GM19351 (cell line): ENCODE measurements at regions not wholly inside any gene's neighbourhood (a gene's known extent, or its start where the extent isn't known, plus 50 kb on each side); places are given as distances from the start of the nearest gene placed in this dataset.

ENCODE experiments used
- ATAC-seq: cut with Tn5 transposase; IDR thresholded peaks from one replicate; pipeline ENCODE4 v1.9.1; 2021; ENCODE audit warnings: mild to moderate bottlenecking, moderate library complexity; ENCODE audit not compliant: unreplicated experiment

DNA sequence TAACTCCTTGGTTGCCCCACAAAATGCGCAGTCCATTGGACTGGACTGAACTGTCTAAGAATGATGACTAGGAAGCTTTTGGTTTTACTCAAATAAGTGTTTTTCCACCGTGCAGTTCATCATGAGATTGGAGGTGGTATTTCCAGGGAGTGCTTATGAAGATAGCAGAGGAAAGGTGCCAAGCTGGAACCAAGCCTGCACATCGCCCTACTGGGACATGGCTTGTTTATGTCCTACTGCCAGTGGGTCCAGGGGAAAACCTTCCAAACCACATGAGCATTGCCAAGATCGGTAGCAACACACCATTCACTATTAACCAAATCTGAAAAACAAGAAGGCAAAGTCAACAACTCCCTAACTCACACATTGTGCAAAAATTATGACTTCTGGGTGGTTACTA lies 54.7 kb upstream of the DSCAM start:
- no peak for ATAC-seq

DNA sequence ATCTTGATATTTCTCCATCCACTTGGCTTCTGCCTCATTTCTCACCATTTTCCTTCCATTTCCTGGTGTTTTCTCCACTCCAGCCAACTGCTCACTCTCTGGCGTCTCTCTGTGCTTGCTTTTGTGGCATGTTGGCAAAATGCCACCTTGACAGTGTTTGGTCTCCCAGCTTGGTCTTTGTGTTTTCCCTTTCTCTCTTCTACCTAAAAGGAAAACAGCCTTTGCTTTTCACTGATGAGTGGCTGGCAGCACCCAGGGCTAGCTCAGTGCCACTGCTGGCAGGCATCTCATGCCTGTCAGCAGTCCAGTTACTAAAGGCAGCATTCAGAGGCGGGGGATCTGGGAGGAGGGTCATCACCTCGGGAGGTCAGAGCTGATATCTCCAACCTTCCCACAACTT lies 55.3 kb upstream of the DSCAM start:
- no peak for ATAC-seq

DNA sequence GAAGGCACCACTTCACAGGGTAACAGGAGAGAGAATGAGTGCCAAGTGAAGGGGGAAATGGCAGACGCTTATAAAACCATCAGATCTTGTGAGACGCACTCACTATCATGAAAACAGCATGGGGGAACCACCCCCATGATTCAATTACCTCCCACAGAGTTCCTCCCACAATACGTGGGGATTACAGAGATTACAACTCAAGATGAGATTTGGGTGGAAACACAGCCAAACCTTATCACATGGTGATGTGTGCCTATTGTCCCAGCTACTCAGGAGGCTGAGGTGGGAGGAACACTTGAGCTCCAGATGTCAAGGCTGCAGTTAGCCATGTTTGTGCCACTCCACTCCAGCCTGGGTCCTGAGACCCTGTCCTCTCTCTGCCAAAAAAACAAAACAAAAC lies 56.0 kb upstream of the DSCAM start:
- no peak for ATAC-seq

DNA sequence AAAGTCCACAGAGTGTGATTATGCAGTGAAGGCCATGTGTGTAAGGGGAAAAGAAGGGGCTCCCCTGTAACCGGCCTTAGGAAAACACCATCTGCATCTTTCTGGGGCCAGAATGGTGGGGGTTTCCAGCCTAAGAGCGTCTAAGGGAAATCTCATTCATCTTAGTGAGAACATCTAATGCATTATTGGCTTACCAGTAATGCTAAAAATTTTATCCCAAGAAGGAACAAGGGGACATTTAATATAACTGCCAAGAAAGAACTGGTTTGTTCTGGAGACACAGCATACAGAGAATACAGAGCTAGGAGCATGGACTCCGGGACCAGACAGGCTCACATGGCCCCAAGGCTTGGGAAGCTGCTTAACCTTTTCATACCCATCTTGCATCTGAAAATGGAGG lies 58.3 kb upstream of the DSCAM start:
- ATAC-seq = no peak

DNA sequence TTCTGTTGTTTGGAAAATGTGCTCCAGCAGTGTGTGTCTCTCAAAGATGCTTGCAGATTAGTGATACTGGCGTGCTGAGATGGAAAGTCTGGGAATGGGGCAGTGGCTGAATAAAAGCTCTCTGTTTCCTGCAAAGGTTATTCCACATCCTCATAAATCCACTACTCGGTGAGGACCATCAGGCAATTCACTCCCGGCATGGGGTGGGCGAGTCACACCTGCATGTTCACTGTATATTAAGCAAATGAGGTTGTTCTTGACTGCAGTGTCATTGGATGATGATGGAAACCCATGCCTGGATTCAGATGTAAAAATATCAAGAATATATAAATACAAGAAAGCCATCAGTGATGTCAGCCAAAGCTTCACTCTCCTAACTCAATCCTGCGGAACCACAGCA lies 65.4 kb upstream of the DSCAM start:
- no peak for ATAC-seq

DNA sequence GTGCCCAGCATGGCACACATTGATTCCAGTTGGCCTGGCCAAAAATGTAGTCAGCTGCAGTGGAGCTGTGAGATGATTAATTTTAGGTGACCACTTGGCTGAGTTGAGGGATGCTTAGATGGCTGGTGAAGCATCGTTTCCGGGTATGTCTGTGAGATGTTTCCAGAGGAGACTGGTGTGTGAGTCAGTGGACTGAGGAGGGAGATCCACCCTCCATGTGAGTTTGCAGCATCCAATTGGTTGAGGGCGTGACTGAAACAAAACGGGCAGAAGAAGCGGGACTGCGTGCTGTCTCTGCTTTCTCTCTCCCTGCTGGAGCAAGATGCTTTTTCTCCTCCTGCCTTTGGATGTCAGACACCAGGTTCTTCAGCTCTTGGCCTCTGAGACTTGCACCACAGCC lies 68.2 kb upstream of the DSCAM start:
- no peak for ATAC-seq

DNA sequence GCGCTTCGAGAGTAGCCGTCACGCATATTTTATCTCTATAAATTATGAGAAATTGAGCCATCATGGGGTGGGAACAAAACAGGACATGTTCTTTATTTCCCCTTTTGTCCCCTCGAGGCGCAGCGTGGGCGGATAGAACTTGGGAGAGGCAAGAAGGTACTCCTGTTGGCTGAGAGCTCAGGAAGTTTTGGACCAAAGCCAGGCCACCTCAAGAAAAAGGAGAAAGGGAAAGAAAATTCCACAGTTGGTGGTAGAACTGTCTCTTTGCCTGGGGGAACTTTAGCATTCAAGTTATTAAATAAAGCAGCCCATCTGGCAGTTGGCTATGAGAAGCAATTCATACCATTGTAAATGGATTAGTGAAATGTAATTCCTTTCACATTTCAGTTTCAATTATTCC lies 76.4 kb upstream of the DSCAM start:
- no peak for ATAC-seq

DNA sequence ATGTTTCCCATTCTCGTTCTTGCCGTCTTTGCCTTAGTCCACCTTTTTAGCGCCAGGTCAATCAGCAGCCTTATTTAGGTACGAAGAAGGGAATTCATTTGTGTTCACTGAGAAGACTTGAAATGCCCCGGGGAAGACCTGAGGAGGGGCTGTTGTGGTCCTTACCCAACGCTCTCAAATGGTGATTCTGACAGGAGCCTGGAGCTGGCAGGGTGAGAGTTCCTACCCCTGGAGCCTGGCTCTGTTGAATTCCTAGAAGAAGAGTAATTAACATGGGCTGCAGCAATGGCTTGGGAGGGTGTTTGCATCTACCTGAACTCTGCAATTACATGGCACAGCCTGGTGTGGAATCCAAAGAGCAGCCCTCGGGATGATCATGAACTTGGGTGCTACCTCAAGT lies 76.9 kb upstream of the DSCAM start:
- ATAC-seq = no peak

DNA sequence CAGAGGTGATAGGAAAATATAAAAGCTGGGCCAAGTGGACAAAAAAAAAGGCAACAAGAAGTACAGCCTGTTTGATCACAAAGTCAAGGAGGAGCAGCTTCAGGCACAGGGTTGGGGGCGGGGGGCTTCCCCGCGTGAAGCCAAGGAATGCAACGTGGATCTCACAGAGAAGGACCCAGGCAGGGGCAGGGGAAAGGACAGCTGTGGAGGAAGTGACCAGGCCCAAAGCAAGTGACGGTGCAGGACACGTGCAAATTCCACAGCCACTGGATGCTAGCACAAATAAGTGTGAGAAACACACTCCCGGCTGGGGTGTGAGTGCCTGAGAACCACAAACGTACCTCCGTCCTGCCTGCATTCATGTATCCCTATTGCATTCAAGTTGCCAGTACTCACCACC lies 77.7 kb upstream of the DSCAM start:
- no peak for ATAC-seq

DNA sequence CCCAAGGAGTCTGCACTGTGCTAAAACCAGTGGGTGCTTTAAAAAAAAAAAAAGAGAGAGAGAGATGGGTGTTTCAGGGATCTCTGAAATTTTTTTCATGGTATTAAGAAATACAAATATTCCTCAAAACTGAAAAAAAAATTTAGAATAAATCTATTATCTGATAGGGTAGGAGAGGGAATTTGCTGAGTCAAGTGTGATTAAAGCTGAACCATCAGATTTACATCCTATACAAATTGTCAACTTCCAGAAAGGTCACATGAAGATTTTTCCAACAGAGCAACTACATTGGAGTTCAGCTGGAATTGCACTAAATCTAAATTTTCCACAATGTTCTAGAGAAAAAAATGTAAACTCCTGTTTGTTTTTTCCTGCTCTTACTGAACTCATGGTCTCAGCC lies 79.3 kb upstream of the DSCAM start:
- no peak for ATAC-seq

DNA sequence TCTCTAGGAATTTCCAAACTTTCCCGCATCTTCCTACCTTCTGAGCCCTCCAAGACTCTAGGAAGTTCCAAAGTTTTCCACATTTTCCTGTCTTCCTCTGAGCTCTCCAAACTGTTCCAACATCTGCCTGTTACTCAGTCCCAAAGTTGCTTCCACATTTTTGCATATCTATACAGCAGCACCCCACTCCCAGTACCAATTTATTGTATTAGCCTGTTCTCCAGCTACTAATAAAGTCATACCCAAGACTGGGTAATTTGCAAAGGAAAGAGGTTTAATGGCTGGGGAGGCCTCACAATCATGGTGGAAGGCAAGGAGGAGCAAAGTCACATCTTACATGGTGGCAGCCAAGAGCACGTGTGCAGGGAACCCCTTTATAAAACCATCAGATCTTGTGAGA lies 82.9 kb upstream of the DSCAM start:
- ATAC-seq = no peak

DNA sequence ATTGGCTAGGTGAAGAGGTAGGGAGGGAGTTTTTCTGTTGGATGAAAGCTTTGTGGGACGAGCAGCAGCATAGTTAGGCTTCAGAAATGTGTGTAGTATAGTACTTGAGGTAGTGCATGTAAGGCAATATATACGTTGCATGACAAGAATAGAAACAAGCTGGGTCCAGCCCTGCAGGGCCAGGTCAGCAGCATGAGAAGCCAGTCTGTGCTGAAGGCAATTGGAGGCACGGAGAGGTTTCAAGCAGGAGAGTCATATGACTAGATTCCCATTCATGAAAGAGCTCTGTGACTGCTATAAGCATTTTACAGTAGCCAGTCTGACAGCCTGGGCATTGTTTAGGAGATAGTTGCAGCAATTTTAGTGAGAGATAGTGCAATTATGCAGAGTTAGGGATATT lies 84.2 kb upstream of the DSCAM start:
- no peak for ATAC-seq

DNA sequence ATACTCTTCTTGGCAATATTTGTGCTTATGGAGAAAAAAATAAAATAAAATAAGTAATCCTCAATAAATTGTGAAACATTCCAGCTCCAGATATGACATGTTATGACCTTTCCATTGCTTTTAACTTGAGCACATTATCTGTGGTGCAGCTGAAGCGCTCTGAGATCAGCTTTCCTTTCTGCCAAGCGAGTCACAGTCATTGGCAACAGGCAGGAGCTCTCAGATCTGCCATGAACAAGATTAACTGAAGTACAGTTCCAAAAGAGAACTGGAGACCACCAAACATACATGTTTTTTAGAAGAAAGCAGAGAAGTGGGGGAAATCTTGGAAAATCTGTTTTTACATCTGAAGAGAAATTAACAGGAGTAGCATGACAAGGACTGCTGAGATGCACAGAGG lies 89.2 kb upstream of the DSCAM start:
- no peak for ATAC-seq

DNA sequence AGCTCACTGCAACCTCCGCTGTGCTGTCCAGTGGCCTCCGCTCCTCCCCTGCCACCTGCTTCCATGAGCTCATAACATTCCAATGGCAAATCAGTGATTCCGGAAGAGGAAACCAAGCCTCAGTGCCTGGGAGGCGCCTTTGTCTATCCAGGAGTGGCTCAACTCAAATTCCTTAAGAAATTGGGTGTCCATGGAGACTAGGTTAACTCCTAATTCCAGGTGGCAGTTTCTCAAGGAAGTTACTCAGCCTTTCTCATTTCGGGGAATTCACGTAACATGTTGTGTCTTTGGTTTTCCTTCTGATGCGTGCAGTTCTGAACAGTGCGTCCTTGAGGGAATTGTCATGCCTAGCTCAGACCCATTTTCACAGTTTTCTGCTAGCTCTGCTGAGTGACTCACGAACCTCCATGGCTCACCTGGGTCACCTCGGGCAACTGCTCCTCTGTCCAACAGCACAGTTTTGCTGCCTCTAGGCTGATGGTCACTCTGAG lies 89.9 kb upstream of the DSCAM start:
- ATAC-seq = no peak

DNA sequence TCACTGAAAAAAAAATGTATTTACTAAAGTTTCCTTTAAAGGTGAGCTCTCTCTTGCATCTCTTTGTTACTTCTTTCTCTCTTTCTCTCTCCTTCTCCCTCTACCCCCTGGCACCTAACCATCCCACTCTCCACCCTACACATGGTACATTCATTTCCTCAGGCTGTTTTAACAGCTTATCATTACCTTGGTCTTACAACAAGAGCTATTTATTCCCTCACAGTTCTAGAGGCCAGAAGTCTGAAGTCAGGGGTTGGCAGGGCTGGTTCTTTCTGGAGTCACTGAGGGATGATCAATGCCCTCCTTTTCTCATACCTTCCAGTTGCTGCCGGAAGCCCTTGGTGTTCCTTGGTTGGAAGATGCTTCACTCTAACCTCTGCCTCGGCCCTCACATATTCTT lies 91.1 kb upstream of the DSCAM start:
- ATAC-seq = no peak

DNA sequence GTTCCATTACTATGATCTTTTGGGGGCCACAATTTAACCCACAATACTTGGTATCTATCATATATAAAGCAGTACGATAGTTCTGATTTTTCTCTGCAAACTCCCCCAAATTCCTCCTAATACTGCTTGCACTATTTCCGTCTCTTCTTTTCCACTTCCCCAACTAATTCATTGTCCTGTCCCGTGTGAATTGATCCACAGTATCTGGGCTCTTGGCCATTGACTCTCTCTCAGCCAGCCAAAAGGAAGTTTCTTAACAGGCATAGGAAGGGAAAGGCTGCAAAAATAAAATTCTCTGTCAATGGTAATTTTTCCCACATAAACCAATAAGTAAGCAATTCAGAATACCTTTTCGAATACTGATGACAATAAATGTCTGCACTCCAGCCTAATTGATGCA lies 91.7 kb upstream of the DSCAM start:
- ATAC-seq = no peak

DNA sequence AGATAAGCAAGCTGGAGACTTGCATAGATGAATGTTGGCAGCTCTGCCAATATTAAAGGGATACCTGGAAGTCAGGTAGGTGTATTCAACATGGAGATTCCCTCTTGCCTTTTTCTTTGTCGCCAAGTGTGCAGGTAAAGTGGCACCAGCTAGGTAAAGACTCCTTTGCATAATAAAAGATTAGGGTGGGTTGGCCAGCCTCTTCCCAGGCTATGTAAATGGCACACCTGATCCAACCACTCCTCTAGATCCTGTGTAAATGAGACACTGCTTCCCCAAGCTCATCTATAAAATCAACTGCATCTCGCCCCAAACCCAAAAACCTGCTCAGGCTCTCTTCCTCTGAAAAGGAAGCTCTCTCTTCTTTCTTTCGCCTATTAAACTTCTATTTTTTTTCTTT lies 100.8 kb upstream of the DSCAM start:
- no peak for ATAC-seq

DNA sequence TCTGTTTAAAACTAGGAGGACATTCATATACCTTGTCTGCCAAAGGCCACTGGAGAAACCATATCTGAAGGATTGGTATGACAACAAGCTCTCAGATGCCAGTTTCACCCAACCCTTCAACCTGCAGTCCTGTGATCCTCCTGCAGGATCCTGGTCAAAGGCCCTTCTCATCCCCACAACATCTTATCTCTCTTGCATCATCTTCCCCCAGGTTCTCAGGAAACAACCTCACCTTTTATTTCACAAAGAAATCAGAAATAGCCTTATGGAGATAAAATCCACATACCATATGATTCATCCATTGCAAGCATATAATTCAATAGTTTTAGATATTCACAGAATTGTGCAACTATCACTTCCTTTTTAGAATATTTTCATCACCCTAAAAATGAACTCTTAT lies 104.0 kb upstream of the DSCAM start:
- ATAC-seq = no peak

DNA sequence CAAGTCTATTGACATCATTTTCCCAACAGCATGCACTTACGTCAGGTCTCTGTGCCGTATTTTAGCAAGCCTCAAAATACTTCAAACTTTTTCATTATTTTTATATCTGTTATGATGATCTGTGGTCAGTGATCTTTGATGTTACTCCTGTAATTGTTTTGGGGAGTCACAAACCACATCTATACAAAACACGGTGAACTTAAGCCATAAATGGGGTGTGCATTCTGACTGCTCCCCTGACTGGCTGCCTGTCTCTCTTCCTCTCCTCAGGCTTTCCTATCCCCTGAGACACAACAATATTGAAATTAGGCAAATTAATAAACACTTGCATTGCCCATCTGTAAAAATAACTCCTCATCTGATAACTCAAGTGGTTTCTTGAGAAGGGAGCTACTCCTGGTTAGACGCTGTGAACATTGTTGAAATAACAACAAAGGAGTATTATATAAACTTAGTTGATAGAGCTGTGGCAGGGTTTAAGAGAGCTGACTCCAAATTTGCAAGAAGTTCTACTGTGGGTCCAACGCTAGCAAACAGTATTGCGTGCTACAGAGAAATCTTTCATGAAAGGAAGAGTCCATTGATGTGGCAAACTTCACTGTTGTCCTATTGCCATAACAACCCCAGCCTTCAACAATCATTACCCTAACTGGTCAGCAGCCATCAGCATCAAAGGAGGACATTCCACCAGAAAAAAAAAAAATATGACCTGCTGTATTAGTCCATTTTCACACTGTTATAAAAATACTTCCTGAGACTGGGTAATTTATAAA lies 105.8 kb upstream of the DSCAM start:
- no peak for ATAC-seq

DNA sequence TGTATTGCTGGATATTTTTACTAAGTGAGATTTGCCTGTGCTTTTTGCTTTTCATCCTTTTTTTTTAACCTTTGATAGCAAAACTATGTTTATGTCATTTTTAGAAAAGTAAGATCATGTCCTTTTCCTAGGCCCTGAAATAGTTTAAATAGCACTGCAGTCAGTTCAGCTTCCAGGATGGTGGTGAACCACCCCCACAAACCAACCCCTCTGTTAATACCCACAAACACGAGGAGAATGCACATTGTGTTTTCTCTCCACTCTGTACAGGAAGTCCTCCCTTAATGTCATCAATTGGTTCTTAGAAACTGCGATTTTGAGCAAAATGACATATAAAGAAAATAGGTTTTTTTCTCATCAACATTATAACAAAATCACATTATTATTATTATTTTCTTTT lies 117.7 kb upstream of the DSCAM start:
- no peak for ATAC-seq

DNA sequence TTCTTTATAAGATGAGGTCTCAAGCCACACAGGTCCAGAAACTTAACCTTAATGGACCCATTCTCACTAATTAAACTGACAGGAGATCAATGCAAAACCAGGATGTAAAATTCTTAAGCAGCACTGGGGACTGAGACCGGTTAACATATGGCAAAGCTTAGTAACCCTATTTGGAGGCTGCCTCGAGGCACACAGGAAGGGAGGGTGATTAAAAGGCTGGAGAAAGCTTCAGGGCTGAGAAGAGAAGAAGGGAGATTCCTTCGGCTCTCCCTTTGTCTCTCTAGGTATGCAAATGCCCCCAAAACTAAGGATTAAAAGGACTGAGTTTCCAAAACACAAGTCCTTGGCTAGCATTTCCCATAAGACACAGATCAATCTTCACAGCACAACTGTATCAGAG lies 120.8 kb upstream of the DSCAM start:
- no peak for ATAC-seq

DNA sequence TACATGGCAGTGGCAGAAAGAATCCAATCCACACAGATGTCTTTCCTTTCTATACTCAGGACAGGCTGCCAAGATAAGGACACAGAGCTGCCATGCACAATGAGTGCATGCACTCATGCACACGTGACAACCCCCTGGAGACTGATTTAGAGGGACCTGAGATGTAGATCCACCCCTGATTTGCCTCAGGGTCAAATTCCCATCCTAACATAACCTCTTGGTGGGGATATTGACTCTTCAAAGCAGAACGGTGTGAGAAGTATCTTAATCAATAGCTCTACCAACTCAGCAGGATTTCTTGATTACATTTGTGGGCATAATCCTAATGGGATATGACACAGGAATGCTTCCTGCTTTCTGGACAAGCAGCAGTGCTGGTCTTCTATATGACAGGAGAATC lies 125.2 kb upstream of the DSCAM start:
- ATAC-seq = no peak
